HS-5 (cell line): ENCODE measurements at regions not wholly inside any gene's neighbourhood (a gene's known extent, or its start where the extent isn't known, plus 50 kb on each side); places are given as distances from the start of the nearest gene placed in this dataset.
A peak's percentile ranks its signal among the peaks of the same experiment; 100 is the strongest.

Source experiments
- DNase-seq: peaks from one replicate; pipeline ENCODE4 v3.0.0-alpha.2; 2012; ENCODE audit warnings: low read depth

DNA sequence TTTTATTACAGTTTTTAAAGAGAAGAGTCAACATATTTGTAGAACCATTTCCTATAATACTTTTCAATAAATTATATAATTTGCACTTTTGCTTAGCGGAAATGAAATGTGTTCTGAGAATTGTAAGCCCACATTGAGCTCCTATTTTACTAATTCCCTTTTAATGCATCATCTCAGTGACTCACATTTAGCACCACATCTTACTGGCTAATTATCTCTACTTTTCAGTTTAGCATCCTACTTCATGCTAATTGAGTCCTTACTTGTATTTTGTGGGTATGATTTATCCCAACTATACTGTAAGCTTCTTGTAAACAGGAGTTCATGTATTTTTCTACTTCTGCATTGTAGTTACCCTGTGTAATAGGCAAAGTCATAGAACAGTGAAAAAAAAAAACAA, 67.5 kb downstream of the TMX1 start:
- no peak for DNase-seq

DNA sequence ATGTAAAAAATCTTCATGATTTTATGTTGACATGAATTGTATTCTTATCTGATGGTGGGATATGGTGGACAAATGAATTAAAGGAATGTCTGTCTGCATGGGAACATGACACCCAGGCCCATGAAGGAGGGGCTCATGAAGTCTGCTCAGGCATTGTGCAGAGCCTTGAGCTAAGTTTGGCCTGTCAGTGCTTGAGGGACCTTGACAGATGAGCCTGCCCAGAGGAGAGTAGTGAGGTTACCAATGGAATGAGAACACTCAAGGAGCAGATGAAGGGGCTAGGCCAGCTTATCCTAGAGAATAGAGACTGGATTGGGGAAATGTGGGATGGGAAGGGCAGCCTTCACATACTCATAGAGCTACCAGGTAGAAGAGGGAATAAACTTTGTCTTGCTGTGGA, 68.8 kb downstream of the TMX1 start:
- DNase-seq = no peak

DNA sequence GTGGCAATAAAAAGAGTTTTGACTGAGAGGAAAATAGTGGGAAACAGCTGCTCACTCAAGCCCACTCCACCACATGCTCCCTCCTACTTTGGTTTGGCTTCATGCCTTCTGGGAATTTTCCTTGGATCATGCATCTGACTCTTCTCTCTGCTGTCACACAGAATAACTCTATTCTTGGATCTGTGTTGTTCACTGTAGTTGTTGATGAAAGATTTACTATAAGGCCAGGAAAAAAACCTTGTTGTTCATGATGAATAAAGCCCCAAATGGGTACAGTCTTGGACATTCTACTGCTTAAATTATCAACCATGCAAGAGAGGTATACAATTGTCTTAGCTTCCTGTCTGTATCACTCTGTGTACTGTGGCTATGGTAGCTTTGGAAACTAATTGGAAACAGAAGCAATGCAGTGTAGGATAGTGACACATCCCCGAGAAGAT, 70.5 kb downstream of the TMX1 start:
- DNase-seq = no peak

DNA sequence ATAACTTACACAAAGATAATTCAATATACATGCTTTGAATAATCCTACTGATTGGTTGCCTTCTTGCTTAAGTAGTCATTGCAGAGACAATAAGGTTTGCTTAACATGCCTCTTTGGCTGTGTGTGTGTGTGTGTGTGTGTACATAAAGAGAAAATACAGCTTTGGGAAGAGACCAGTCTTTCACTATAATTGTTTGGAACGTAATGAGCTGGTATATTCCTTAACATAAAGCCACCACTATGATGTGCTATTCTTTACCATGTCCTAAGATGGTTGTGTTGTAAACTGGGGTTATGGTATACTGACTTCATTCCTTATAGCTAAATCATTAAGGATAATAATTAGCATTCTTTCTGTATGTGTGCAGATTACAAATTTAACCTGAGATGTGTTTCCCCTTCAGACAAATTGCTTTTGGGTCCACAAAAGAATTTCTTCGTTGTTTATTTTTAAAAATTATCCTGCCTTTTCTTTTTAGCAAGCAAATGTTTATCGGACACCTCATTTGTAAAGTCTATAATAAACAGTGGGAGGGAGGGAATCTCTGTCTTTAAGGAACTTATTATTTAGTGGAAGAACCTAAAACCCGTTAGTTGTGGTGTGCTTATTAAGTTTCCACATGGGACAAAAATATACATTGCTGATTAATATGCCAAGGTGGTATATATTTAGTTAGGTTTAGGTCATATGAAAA, 74.4 kb downstream of the TMX1 start:
- DNase-seq = no peak

- DNase-seq = no peak
These were observed 77.3 kb downstream of the TMX1 start for GRCh38 chr14:51317373-51317772.

DNA sequence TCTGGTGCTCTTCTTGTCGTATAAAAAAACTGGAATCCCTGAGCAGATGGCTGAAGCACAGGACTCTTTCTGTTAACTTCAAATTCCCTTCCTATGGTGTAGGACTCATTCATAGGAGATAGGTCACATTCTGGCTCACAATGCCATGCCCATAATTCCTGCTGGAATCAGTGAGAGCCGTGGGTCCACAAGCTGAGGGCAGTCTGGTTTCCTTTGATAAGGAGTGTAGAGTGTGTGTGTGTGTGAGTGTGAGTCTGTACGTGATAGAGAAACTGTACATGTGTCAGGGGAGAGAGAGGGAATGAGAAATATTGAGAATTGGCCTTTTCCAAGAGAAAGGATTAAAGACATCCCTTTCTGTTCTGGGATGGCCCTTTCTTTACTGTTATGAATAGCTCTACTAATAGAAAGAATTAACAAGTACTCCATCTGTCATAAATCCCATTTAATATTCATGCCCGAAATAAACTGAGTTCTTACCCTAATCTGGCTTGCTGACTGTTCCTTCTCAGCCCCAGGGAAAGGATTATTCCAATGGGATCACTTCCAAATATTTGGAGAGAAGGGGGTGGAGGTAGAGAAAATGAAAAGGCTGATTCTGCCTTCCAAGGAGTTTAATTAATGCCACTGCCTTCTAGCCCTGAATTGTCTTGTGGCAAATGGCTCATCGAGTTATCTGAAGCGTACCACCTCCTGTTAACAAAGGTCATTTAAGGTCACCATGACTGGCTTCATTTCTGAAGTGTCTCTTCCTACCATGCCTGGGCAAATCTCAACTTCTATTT, 79.0 kb downstream of the TMX1 start:
- DNase-seq = no peak

- no peak for DNase-seq
These were observed 81.0 kb downstream of the TMX1 start for GRCh38 chr14:51321036-51321435.

DNA sequence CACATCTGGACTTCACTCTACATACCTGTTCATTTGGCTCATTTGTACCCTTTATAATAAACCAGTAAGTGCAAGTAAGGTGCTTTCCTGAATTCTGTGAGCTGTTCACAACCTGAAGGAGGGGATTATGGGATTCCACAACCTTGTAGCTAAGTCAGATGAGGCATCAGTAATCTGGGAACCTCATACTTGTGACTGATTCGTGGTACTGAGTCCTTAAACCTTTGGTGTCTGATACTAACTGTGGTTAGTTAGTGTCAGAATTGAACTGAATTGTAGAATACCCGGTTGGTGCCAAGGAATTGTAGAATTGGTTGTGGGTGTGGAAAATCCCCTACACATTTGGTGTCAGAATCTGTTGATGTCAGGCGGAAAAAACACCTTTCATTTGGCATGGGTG, 83.4 kb downstream of the TMX1 start:
- DNase-seq = no peak

DNA sequence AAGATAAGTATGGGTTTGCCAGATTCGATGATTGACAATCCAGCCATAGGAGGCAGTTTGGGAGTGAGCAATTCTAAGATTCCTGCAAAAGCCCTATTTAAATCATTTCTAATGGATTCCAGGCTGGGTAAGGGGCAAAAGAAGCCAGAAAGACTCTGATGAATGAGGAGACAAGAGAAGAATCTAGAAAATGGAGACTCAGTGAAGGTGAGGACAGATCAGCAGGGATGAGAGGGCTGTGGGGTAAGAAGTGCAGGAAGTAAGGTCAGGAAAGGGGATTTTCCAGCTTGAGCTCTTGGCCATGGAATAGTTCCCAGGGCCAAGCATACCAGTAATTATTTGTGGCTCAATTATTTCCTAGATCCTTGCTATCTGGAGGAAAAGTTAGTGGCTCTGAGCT, 87.3 kb downstream of the TMX1 start:
- DNase-seq = no peak

DNA sequence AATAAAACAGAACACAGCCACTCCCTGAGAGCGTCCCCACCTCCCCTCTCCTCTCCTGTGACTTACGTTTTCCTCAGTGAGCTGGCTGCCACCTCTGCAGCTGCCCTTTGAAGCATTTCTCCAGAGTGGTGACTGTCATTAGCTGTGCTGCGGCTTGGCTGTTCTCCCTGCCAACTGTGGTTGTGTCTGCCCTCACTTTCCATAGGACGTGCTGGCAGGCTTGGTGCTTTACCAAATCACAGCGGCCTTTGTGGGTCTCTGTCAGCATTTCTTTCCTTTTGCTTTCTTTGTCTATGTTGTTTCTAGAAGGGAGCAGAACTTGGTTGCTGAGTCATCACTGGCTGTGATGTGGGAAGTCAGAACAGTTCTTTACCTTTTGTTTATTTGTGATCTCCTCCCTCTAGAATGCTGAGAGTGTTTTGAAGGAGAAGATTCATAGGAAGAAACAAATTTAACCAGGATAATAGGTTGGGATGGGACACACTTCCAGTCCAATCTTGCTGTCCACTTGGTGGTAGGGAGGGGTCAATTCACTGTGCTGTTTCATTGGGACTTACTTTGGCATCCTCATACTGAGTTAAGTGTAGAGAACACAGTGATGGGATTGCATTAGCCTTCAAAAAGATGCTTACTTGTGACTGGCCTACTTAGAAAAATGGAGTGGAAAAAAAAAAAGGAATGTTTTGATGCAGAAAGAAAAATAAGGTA, 88.2 kb downstream of the TMX1 start:
- no peak for DNase-seq

DNA sequence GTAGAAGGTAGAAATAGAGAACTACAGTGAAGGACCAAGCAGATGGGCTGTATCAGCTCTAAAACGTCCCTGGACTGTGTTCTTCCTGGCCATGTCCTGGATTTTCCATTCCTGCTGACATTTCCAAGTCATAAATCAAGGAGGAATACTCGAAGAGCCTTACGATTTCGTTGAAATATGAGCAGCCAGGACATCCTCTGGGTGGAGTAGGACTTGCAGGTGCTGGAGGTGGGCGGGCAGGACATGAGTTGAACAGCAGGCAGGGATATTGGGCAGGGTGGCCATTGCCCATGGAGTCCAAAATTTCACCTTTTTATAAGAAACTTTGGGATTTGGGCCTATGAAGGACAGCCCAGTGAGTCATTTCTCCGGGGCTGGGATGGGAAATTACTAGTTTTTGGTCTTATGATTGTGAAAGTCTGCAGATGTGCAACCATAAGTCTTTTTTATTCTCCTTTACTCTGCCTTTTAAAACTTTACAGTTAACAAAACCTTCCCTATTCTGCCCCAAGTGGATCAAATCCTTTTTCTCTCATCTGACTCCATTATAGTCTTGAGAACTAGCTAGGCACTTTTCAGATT, 88.8 kb downstream of the TMX1 start:
- DNase-seq = no peak

DNA sequence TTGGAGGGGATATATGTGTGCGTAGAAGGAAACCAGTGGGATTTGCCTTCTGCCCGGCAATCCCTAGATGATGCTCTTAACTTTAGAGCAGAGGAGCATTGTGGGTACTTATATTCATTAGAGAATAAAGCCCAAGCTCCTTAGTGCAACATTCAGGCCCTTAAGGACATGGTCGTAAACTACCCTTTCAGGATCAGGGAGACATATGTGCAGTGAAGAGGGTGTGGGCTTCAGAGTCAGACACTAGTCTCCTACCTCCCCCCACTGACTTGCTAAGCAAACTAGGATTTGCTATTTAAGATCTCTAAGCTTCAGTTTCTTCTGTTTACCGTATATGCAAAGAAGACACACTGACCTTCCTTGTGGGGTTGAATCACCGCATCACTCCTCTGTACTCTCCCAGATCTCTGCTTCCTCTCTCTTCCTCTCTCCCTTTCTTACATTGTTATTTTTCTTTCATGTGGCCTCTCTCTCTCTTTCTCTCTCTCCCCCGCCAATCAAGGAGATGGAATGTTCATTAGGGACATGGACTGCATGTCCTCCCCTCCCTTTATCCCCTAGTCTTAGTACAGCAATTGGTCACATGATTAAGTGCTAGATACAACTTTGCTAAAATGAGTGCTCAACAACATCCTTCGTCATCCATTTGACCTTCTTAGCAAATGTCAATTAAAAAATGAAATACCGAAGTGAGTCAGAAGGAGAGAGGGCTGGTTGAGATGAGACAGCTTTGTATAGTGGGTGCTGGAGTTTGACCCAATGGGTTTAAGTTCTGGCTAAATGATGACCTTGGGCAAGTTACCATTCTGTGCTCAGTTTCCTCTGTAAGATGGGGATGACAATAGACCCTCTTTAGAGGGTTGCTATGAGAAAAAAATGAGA, 91.7 kb downstream of the TMX1 start:
- DNase-seq = no peak

GRCh38 chr14:51333299-51333698, 93.3 kb downstream of the TMX1 start:
- DNase-seq = no peak

- no peak for DNase-seq
These were observed 94.0 kb downstream of the TMX1 start for GRCh38 chr14:51333901-51334521.

GRCh38 chr14:51334566-51334965, 94.5 kb downstream of the TMX1 start:
- DNase-seq = no peak

DNA sequence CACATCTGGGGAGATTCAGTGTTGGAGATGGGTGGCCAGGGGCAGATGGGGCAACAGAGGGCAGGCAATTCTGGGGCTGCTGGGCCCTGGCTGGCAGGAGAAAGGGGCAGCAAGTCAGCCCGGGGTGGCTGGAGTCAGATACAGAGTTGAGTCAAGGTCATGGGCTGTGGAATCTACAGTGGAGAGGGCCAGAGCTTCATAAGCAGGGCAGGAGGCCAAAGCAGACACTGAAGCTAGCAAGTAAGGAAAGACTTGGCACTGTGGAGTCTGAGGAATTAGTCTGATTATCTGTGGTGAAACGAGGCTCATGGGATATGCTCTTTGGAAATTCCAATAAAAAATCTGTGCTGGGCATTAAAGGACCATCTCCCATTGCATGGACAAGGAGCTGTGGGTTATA, 95.5 kb downstream of the TMX1 start:
- no peak for DNase-seq

DNA sequence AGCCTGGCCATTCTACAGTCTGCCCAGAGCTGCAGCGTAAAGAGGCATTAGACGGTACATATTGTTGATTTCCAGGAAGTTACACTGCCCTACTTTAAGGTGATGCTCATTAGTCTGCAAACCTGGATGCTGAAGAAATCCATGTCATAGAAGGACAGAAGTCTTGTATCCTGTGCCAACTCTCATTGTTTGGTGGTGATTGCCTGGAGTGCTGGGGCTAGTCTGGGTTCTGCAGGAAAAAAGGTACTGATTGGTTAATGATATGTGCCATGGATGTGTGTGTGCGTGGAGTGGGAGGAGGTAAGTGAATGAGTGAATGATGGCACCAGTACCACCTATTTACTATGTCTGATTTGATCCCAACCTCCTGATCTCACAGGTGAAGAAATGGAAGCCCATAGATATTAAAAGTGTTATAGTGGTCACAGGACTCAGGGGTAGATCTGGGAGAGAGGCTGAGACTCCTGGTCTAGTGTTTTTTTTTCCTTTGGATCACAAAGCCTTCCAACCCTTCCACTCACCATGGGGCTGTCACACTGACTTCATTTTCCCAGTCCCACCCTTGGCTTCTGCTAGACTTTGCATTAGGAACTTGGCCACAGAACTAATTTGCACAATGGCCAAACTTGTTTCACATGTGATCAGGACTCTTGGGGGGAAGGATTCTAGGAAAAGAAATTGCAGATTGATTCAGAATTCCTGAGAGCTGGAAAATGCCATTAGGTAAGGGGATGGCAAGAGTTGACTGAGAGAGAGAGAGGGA, 96.1 kb downstream of the TMX1 start:
- no peak for DNase-seq

DNA sequence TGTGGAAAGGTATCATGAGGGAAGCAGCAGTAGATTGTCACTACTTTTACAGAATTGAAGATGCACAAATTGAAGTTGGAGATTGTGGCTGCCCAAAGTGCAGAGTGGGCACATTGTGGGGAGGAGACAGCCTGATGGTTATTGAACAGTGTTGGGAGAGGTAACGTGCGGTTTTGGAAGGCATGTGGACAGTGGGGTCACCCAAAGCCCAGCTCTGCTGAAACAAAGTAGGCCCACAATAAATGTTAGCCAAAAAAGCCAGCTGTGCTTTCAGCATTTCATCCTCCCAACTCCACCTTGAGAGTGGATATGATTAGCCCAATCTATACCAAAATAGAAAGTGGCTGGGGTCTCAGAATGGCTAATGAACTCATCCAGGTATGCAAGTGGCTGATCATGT, 96.7 kb downstream of the TMX1 start:
- DNase-seq = no peak

GRCh38 chr14:51337520-51337919, 97.5 kb downstream of the TMX1 start:
- no peak for DNase-seq

GRCh38 chr14:51341338-51341737, 101.3 kb downstream of the TMX1 start:
- no peak for DNase-seq

- DNase-seq = peak; percentile 20
These were observed 102.2 kb downstream of the TMX1 start for GRCh38 chr14:51342226-51342625.
